Calu3 (cell line): ENCODE measurements at regions not wholly inside any gene's neighbourhood (a gene's known extent, or its start where the extent isn't known, plus 50 kb on each side); places are given as distances from the start of the nearest gene placed in this dataset.

Source experiments
- BruUV-seq: library from RNA; stranded (reverse); fragments of 400-500 nt; replicated peaks from 2 replicates; lab custom pipeline; 2021; lab: Mats Ljungman, UMichigan
- CTCF ChIA-PET: fragments of 300-600 bp; sonication (Branson Sonifier 250); formaldehyde crosslinking; loops from one replicate; lab custom pipeline; 2022; ENCODE audit warnings: antibody characterized with exemption; lab: Charles Lee
- DNase-seq: peaks from one replicate; pipeline ENCODE4 v3.0.0; 2022
- H3K27ac Mint-ChIP-seq: one replicate; pipeline ENCODE4 v1.8.0; 2022; ENCODE audit warnings: mixed read lengths; ENCODE audit not compliant: unreplicated experiment
- H3K27me3 Mint-ChIP-seq: one replicate; pipeline ENCODE4 v1.8.0; 2022; ENCODE audit warnings: mixed read lengths; ENCODE audit not compliant: unreplicated experiment
- H3K36me3 Mint-ChIP-seq: one replicate; pipeline ENCODE4 v1.8.0; 2022; ENCODE audit warnings: mild to moderate bottlenecking, moderate library complexity, mixed read lengths; ENCODE audit not compliant: insufficient read depth, unreplicated experiment
- H3K4me1 Mint-ChIP-seq: one replicate; pipeline ENCODE4 v1.8.0; 2022; ENCODE audit warnings: mild to moderate bottlenecking, low read depth, mixed read lengths; ENCODE audit not compliant: unreplicated experiment
- H3K4me3 Mint-ChIP-seq: one replicate; pipeline ENCODE4 v1.8.0; 2022; ENCODE audit warnings: mild to moderate bottlenecking, low read depth, moderate library complexity, mixed read lengths; ENCODE audit not compliant: unreplicated experiment
- H3K9me3 Mint-ChIP-seq: one replicate; pipeline ENCODE4 v1.8.0; 2022; ENCODE audit warnings: low read depth, mixed read lengths; ENCODE audit not compliant: unreplicated experiment
- intact Hi-C: fragments of 100-400 bp; cut with micrococcal nuclease; formaldehyde crosslinking; loops from one replicate; pipeline ENCODE4 v1.10.0; 2022; ENCODE audit not compliant: unreplicated experiment
- TF ChIP-seq, protein P1 (sequence below): fragments of 200-600 bp; IDR thresholded peaks from one replicate; pipeline ENCODE4 v1.8.0; 2022; ENCODE audit warnings: antibody characterized with exemption; ENCODE audit not compliant: unreplicated experiment

DNA sequence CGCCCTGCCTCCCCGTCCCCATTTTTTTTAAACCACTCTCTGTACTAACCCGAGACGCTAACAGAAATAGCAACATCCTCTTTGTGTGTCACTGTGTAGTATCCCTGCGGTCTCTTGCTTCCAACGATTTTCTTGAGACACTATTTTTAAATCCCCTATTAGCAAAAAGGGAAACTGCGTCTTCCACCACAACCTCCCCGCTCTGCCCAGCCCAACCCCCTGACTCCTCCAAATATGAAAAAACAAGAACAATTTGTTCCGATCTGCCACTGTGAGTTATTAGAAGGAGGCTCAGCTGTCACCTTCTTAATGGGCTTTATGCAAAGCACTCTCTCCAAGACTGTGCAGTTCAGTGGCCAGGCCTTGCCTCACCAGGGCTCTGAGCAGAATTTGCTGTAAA lies 76.3 kb downstream of the MAP1LC3B2 start:
- intact Hi-C loops: no loop called here
- Mint-ChIP-seq H3K27me3 (peaks cover 84% of the 10 kb centered on the region), H3K9me3 (no peaks in the 10 kb centered on the region), H3K27ac (no peak overlapping the region), H3K36me3 (no peaks in the 10 kb centered on the region), H3K4me3 (no peak overlapping the region), H3K4me1 (peaks cover 9% of the 10 kb centered on the region)
- BruUV-seq: no TSS peak
- CTCF ChIA-PET: no interaction called here
- TF ChIP-seq, protein P1, sequence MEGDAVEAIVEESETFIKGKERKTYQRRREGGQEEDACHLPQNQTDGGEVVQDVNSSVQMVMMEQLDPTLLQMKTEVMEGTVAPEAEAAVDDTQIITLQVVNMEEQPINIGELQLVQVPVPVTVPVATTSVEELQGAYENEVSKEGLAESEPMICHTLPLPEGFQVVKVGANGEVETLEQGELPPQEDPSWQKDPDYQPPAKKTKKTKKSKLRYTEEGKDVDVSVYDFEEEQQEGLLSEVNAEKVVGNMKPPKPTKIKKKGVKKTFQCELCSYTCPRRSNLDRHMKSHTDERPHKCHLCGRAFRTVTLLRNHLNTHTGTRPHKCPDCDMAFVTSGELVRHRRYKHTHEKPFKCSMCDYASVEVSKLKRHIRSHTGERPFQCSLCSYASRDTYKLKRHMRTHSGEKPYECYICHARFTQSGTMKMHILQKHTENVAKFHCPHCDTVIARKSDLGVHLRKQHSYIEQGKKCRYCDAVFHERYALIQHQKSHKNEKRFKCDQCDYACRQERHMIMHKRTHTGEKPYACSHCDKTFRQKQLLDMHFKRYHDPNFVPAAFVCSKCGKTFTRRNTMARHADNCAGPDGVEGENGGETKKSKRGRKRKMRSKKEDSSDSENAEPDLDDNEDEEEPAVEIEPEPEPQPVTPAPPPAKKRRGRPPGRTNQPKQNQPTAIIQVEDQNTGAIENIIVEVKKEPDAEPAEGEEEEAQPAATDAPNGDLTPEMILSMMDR: no peak
- no peak for DNase-seq

DNA sequence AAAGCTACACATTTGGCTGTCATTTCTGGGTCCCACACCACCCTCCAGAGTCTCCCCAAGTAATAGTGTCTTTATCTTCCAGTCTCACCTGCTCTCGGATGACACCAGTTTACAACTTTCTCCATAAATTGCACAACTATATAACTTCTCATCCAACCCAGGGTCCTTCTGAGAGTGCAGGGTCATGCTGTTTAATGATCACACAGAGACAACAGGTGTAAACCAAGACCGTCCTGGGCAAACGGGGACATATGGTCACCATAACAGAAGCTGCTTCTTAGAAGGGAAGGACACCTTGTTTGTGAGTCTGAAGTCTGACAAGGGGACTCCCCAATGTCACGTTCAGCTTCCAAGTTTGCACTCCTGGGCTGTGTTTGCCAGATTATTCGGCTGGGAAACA lies 74.3 kb downstream of the MAP1LC3B2 start:
- DNase-seq: no peak
- Mint-ChIP-seq H3K36me3 (peaks cover 3% of the 10 kb centered on the region), H3K4me3 (no peak overlapping the region), H3K27me3 (peaks cover 81% of the 10 kb centered on the region), H3K9me3 (no peaks in the 10 kb centered on the region), H3K4me1 (peaks cover 9% of the 10 kb centered on the region), H3K27ac (no peak overlapping the region)
- CTCF ChIA-PET: no interaction called here
- TF ChIP-seq, protein P1: no peak
- intact Hi-C loops: no loop called here
- no TSS peak for BruUV-seq

DNA sequence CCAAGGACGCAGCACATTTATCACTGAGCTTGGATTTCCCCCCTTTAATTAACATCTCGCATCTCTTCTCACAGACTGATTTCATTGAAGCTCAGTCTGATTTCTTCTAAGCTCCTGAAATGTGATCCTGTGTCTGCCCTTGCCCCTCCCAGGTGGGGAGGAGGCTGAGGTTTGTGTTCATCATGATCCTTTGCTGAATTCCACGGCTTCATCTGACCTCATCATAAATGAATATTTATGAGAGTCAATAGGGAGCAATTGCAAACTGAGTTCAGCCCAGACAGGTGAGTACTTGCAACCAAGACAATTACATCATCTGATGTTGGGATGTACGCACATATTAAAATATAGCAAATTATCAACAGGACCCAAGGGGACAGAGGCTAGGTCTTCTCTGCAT lies 72.4 kb downstream of the MAP1LC3B2 start:
- H3K36me3 Mint-ChIP-seq: peaks cover 4% of the 10 kb centered on the region
- no peak overlapping the region for H3K4me3 Mint-ChIP-seq
- intact Hi-C loops: no loop called here
- BruUV-seq: no TSS peak
- CTCF ChIA-PET: interaction anchor here (0.7 kb wide), 1 partner anchor 467 kb away, joined by 6 read pairs; no protein-coding TSS in a partner anchor
- peaks cover 5% of the 10 kb centered on the region for H3K4me1 Mint-ChIP-seq
- TF ChIP-seq, protein P1: no peak
- no peak for DNase-seq
- no peak overlapping the region for H3K27ac Mint-ChIP-seq
- no peaks in the 10 kb centered on the region for H3K9me3 Mint-ChIP-seq
- peaks cover 78% of the 10 kb centered on the region for H3K27me3 Mint-ChIP-seq

DNA sequence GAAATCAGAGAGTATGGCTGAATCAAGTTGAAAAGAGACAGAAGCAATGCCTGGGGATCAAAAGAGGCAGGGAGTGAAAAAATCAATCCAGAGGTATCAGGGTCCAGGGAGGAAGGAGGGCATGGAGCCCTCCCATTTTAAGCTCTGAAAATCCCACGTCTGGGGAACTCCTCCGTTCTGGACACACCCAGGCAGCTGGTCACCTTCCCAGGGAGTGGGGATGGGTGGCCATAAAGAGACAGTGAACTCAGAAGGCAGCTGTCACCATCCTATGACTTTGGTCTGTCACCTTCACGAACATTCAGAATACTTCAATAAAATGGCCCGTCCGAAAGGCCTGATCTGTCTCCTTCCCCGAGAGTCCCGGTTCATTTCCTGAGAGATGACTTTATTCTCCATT lies 71.6 kb downstream of the MAP1LC3B2 start:
- no peak overlapping the region for H3K4me3 Mint-ChIP-seq
- H3K4me1 Mint-ChIP-seq: no peaks in the 10 kb centered on the region
- no TSS peak for BruUV-seq
- DNase-seq: no peak
- TF ChIP-seq, protein P1: no peak
- H3K36me3 Mint-ChIP-seq: peaks cover 4% of the 10 kb centered on the region
- peaks cover 72% of the 10 kb centered on the region for H3K27me3 Mint-ChIP-seq
- intact Hi-C loops: no loop called here
- H3K9me3 Mint-ChIP-seq: no peaks in the 10 kb centered on the region
- CTCF ChIA-PET: no interaction called here
- H3K27ac Mint-ChIP-seq: no peak overlapping the region
